ENCODE measurements at regions not wholly inside any gene's neighbourhood (a gene's known extent, or its start where the extent isn't known, plus 50 kb on each side); places are given as distances from the start of the nearest gene placed in this dataset.
"Not testable (repeated sequence)": the region's sequence is repeated elsewhere in the genome, so short reads cannot be mapped to it uniquely, and the experiment has no call there.

GRCh38 chr15:69601711-69602504 lies 149.3 kb downstream of the RPLP1 start:
- DNase-seq (ENCODE audit: low spot score), result no peak

- no peak for DNase-seq (ENCODE audit: low spot score)
Observed at GRCh38 chr15:69602921-69603320, 150.3 kb downstream of the RPLP1 start.

GRCh38 chr15:69603369-69604071 lies 150.9 kb downstream of the RPLP1 start:
- DNase-seq (ENCODE audit: low spot score), result no peak

- no peak for DNase-seq (ENCODE audit: low spot score)
Observed at GRCh38 chr15:69604072-69604411, 151.4 kb downstream of the RPLP1 start.

GRCh38 chr15:69606144-69606543 lies 153.5 kb downstream of the RPLP1 start:
- DNase-seq (ENCODE audit: low spot score), result no peak

- DNase-seq (ENCODE audit: low spot score), result peak; percentile 10
Observed at GRCh38 chr15:69606921-69607500, 154.4 kb downstream of the RPLP1 start.

GRCh38 chr15:69608661-69609060 lies 156.0 kb downstream of the RPLP1 start:
- DNase-seq (ENCODE audit: low spot score), result peak; percentile 18

- DNase-seq (ENCODE audit: low spot score), result peak; percentile 26
Observed at GRCh38 chr15:69609176-69609575, 156.6 kb downstream of the RPLP1 start.

- DNase-seq (ENCODE audit: low spot score), result no peak
Observed at GRCh38 chr15:69609776-69610175, 157.2 kb downstream of the RPLP1 start.

- no peak for DNase-seq (ENCODE audit: low spot score)
Observed at GRCh38 chr15:69610277-69610676, 157.7 kb downstream of the RPLP1 start.

- no peak for DNase-seq (ENCODE audit: low spot score)
Observed at GRCh38 chr15:69610858-69611257, 158.2 kb downstream of the RPLP1 start.

GRCh38 chr15:69612112-69612511 lies 159.5 kb downstream of the RPLP1 start:
- DNase-seq (ENCODE audit: low spot score), result peak; percentile 35

- no peak for DNase-seq (ENCODE audit: low spot score)
Observed at GRCh38 chr15:69613182-69613581, 160.6 kb downstream of the RPLP1 start.

- DNase-seq (ENCODE audit: low spot score), result no peak
Observed at GRCh38 chr15:69613988-69614387, 161.4 kb downstream of the RPLP1 start.

GRCh38 chr15:69615736-69616135 lies 163.1 kb downstream of the RPLP1 start:
- DNase-seq (ENCODE audit: low spot score), result no peak

- DNase-seq (ENCODE audit: low spot score), result no peak
Observed at GRCh38 chr15:69616558-69616957, 163.9 kb downstream of the RPLP1 start.

GRCh38 chr15:69617144-69617543 lies 164.5 kb downstream of the RPLP1 start:
- DNase-seq (ENCODE audit: low spot score), result not testable (repeated sequence)

GRCh38 chr15:69623392-69624154 lies 171.0 kb downstream of the RPLP1 start:
- DNase-seq (ENCODE audit: low spot score), result no peak

- DNase-seq (ENCODE audit: low spot score), result no peak
Observed at GRCh38 chr15:69624155-69624520, 171.5 kb downstream of the RPLP1 start.

GRCh38 chr15:69624816-69625215 lies 172.2 kb downstream of the RPLP1 start:
- no peak for DNase-seq (ENCODE audit: low spot score)

- no peak for DNase-seq (ENCODE audit: low spot score)
Observed at GRCh38 chr15:69625328-69625727, 172.7 kb downstream of the RPLP1 start.

All from ureter (tissue), 1 donor.